ENCODE measurements at regions not wholly inside any gene's neighbourhood (a gene's known extent, or its start where the extent isn't known, plus 50 kb on each side); places are given as distances from the start of the nearest gene placed in this dataset.

DNA sequence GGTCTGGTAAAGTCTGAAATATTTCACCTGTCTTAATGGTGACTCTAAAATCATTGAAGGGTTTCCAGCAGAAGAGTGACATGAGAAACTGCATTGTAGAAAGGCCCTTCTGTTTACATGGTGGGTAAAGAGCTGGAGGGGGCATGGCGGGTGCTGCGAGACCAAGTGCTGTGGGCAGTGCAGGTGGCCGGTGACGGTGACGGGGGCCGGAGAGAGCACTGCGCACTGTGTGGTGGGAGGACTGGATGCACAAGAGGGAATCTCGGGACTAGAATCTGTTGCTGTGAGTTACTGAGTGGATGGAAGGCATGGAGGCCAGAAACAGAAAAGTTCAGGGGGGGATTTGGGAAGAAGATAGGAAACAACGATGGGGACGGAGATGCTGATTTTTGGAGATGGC is 218.7 kb downstream of the USP6NL start:
- POLR2A ChIA-PET = no interaction called here

DNA sequence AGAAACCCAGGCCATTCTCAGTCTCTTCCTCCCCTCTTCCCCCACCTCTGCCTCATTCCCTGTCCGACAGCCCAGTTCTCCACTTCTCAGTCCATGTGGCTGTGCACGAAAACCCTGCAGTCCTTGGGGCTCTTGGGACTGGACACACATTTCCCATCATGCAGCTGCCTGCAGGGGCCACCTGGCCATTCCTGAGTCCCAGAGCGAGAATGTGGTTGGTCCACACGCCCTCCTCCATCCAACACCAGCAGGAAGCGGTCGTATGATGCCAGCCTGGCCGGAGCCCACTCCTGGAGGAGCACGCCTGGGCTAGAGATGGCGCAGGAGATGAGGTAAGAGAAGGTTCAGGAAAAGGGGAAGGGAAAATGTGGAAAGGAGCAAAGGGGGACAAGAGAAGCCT is 222.5 kb downstream of the USP6NL start:
- no peak overlapping the region for H3K27ac ChIP-seq (ENCODE audit: low read depth, low read length, poor library complexity, severe bottlenecking)
- H3K9me3 ChIP-seq (ENCODE audit: low read length) = no peaks in the 10 kb centered on the region
- intact Hi-C loops (cut with micrococcal nuclease; ENCODE audit: unreplicated experiment) = no loop called here
- H3K79me2 ChIP-seq (ENCODE audit: insufficient read depth, low read depth, low read length) = no peaks in the 10 kb centered on the region
- H3K4me2 ChIP-seq (ENCODE audit: low read length) = no peak overlapping the region
- no peaks in the 10 kb centered on the region for H4K20me1 ChIP-seq (ENCODE audit: insufficient read depth, low read length)
- ChIA-PET CTCF (ENCODE audit: unreplicated experiment) (no interaction called here), POLR2A (no interaction called here)
- no peak overlapping the region for H3K4me3 ChIP-seq (ENCODE audit: low read depth, low read length, poor library complexity, severe bottlenecking)
- H3K9me2 ChIP-seq (ENCODE audit: insufficient read depth, low read length) = no peaks in the 10 kb centered on the region
- DNase-seq (ENCODE audit: low spot score) = no peak
- H3K4me1 ChIP-seq (ENCODE audit: insufficient read depth, low read length, poor library complexity, severe bottlenecking) = no peaks in the 10 kb centered on the region
- no peak overlapping the region for H2AFZ ChIP-seq (ENCODE audit: low read length)
- no peaks in the 10 kb centered on the region for H3K36me3 ChIP-seq (ENCODE audit: insufficient read depth, low read length)
- BruUV-seq (replicated peaks) = no TSS peak
- TF ChIP-seq CTCF (conservative IDR thresholded peaks at IDR 0.05; ENCODE audit: low read length) (no peak), EZH2phosphoT487 (IDR thresholded peaks at IDR 0.05; ENCODE audit: borderline replicate concordance, low read depth, low read length) (no peak)

More for the DNA sequence above, 218.7 kb downstream of the USP6NL start:
- Histone ChIP-seq H3K4me3 (ENCODE audit: low read depth, low read length, poor library complexity, severe bottlenecking) (no peak overlapping the region), H3K4me2 (ENCODE audit: low read length) (no peak overlapping the region), H3K9me3 (ENCODE audit: low read length) (no peaks in the 10 kb centered on the region), H3K36me3 (ENCODE audit: insufficient read depth, low read length) (no peaks in the 10 kb centered on the region), H3K27ac (ENCODE audit: low read depth, low read length, poor library complexity, severe bottlenecking) (no peak overlapping the region), H4K20me1 (ENCODE audit: insufficient read depth, low read length) (no peaks in the 10 kb centered on the region), H3K4me1 (ENCODE audit: insufficient read depth, low read length, poor library complexity, severe bottlenecking) (no peaks in the 10 kb centered on the region), H2AFZ (ENCODE audit: low read length) (no peak overlapping the region), H3K79me2 (ENCODE audit: insufficient read depth, low read depth, low read length) (no peaks in the 10 kb centered on the region), H3K9me2 (ENCODE audit: insufficient read depth, low read length) (no peaks in the 10 kb centered on the region)
- CTCF ChIA-PET (ENCODE audit: unreplicated experiment) = no interaction called here
- intact Hi-C loops (cut with micrococcal nuclease; ENCODE audit: unreplicated experiment) = no loop called here
- TF ChIP-seq EZH2phosphoT487 (IDR thresholded peaks at IDR 0.05; ENCODE audit: borderline replicate concordance, low read depth, low read length) (no peak), CTCF (conservative IDR thresholded peaks at IDR 0.05; ENCODE audit: low read length) (no peak)
- BruUV-seq (replicated peaks) = no TSS peak
- no peak for DNase-seq (ENCODE audit: low spot score)

- POLR2A ChIA-PET = no interaction called here
- Histone ChIP-seq H3K9me2 (ENCODE audit: insufficient read depth, low read length) (no peaks in the 10 kb centered on the region), H3K4me3 (ENCODE audit: low read depth, low read length, poor library complexity, severe bottlenecking) (no peak overlapping the region), H3K36me3 (ENCODE audit: insufficient read depth, low read length) (no peaks in the 10 kb centered on the region), H3K9me3 (ENCODE audit: low read length) (no peaks in the 10 kb centered on the region), H2AFZ (ENCODE audit: low read length) (no peak overlapping the region), H4K20me1 (ENCODE audit: insufficient read depth, low read length) (no peaks in the 10 kb centered on the region), H3K4me1 (ENCODE audit: insufficient read depth, low read length, poor library complexity, severe bottlenecking) (no peaks in the 10 kb centered on the region), H3K27ac (ENCODE audit: low read depth, low read length, poor library complexity, severe bottlenecking) (no peak overlapping the region), H3K79me2 (ENCODE audit: insufficient read depth, low read depth, low read length) (no peaks in the 10 kb centered on the region), H3K4me2 (ENCODE audit: low read length) (no peak overlapping the region)
- TF ChIP-seq EZH2phosphoT487 (IDR thresholded peaks at IDR 0.05; ENCODE audit: borderline replicate concordance, low read depth, low read length) (no peak), CTCF (conservative IDR thresholded peaks at IDR 0.05; ENCODE audit: low read length) (no peak)
- intact Hi-C loops (cut with micrococcal nuclease; ENCODE audit: unreplicated experiment) = no loop called here
- CTCF ChIA-PET (ENCODE audit: unreplicated experiment) = no interaction called here
- no TSS peak for BruUV-seq (replicated peaks)
- DNase-seq (ENCODE audit: low spot score) = no peak
Observed at GRCh38 chr10:11387551-11388222, 223.8 kb downstream of the USP6NL start.
